ENCODE measurements at regions not wholly inside any gene's neighbourhood (a gene's known extent, or its start where the extent isn't known, plus 50 kb on each side); places are given as distances from the start of the nearest gene placed in this dataset.

- Histone ChIP-seq H3K4me1 (no peaks in the 10 kb centered on the region), H3K9me3 (no peaks in the 10 kb centered on the region), H3K27ac (no peak overlapping the region), H3K36me3 (no peaks in the 10 kb centered on the region), H3K27me3 (no peaks in the 10 kb centered on the region), H3K4me3 (no peak overlapping the region)
- no peak for DNase-seq
- intact Hi-C loops (cut with DNase I) = no loop called here
- TF ChIP-seq POLR2AphosphoS5 (IDR thresholded peaks at IDR 0.05) = no peak
- no peak for TF ChIP-seq POLR2A (IDR thresholded peaks at IDR 0.05)
- TF ChIP-seq EP300 (IDR thresholded peaks at IDR 0.05) = no peak
- no peak for TF ChIP-seq CTCF (IDR thresholded peaks at IDR 0.05)
- WGBS, 2 donors = 48 to 70% methylated on average over 2 of the region's 2 CpGs
Observed at GRCh38 chr4:124230268-124230667, 482.3 kb downstream of the ANKRD50 start.

- H3K36me3 ChIP-seq = no peaks in the 10 kb centered on the region
- no peaks in the 10 kb centered on the region for H3K27me3 ChIP-seq
- no peaks in the 10 kb centered on the region for H3K9me3 ChIP-seq
- H3K27ac ChIP-seq = no peak overlapping the region
- H3K4me1 ChIP-seq = no peaks in the 10 kb centered on the region
- intact Hi-C loops (cut with DNase I) = no loop called here
- 28 to 65% methylated on average over 2 of the region's 2 CpGs for WGBS, 2 donors
- no peak for DNase-seq
- TF ChIP-seq CTCF (IDR thresholded peaks at IDR 0.05) (no peak), POLR2AphosphoS5 (IDR thresholded peaks at IDR 0.05) (no peak), POLR2A (IDR thresholded peaks at IDR 0.05) (no peak), EP300 (IDR thresholded peaks at IDR 0.05) (no peak)
- no peak overlapping the region for H3K4me3 ChIP-seq
Observed at GRCh38 chr4:124234771-124235170, 477.8 kb downstream of the ANKRD50 start.

GRCh38 chr4:124243671-124244366, 468.7 kb downstream of the ANKRD50 start:
- Histone ChIP-seq H3K36me3 (no peaks in the 10 kb centered on the region), H3K4me1 (no peaks in the 10 kb centered on the region), H3K27me3 (no peaks in the 10 kb centered on the region), H3K9me3 (peaks cover 0 to 3% (median 0%) of the 10 kb centered on the region in 4 donors), H3K4me3 (no peak overlapping the region), H3K27ac (no peak overlapping the region)
- TF ChIP-seq POLR2A (IDR thresholded peaks at IDR 0.05) (no peak), CTCF (IDR thresholded peaks at IDR 0.05) (no peak), EP300 (IDR thresholded peaks at IDR 0.05) (no peak), POLR2AphosphoS5 (IDR thresholded peaks at IDR 0.05) (no peak)
- intact Hi-C loops (cut with DNase I) = no loop called here
- no peak for DNase-seq
- WGBS, 2 donors = 55 to 88% methylated on average over 3 of the region's 3 CpGs

DNA sequence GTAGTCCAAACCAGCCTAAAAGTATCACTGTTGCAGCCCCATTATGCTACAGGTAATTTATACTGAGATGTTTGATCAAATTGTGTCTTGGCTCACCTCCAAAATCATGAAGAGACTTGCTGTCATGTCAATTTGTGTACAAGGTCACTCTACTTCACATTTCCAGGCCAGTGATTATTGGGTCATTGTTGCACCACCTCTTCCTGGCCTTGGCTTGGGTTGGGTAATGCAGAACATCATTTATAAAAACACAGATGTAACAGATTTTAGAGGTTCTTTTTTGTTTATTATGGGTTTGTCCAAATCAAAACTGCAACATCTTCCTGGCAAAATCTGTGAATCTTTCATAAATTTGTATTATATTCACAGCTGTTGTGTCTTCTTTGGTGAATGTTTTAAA, 459.5 kb downstream of the ANKRD50 start:
- Histone ChIP-seq H3K4me1 (no peaks in the 10 kb centered on the region), H3K4me3 (no peak overlapping the region), H3K27ac (no peak overlapping the region), H3K36me3 (no peaks in the 10 kb centered on the region), H3K9me3 (no peaks in the 10 kb centered on the region), H3K27me3 (no peaks in the 10 kb centered on the region)
- DNase-seq = no peak
- intact Hi-C loops (cut with DNase I) = no loop called here
- TF ChIP-seq POLR2AphosphoS5 (IDR thresholded peaks at IDR 0.05) (no peak), CTCF (IDR thresholded peaks at IDR 0.05) (no peak), POLR2A (IDR thresholded peaks at IDR 0.05) (no peak), EP300 (IDR thresholded peaks at IDR 0.05) (no peak)

Data from sigmoid colon (tissue), 6 donors.